B cell (primary cell): ENCODE measurements at regions not wholly inside any gene's neighbourhood (a gene's known extent, or its start where the extent isn't known, plus 50 kb on each side); places are given as distances from the start of the nearest gene placed in this dataset.

Experiments
- CTCF ChIP-seq: fragments of 200-600 bp; IDR thresholded peaks from one replicate; pipeline ENCODE4 v1.8.0; 2022; ENCODE audit warnings: antibody characterized with exemption, mild to moderate bottlenecking
- EZH2 ChIP-seq: IDR thresholded peaks from 2 replicates; pipeline ENCODE4 v1.6.1; 2012; ENCODE audit warnings: borderline replicate concordance, low read depth, mild to moderate bottlenecking, moderate library complexity, low read length; ENCODE audit not compliant: insufficient read depth, poor library complexity, severe bottlenecking

GRCh38 chr15:93940226-93940625 lies 291.1 kb upstream of the MCTP2 start:
- TF ChIP-seq CTCF (no peak), EZH2 (no peak)
